K562 (cell line): ENCODE measurements at regions not wholly inside any gene's neighbourhood (a gene's known extent, or its start where the extent isn't known, plus 50 kb on each side); places are given as distances from the start of the nearest gene placed in this dataset.

ENCODE experiments used
- ATAC-seq: fragments of 200-7000 bp; cut with Tn5 transposase; 3 replicates; pipeline ENCODE4 v1.9.1; 2020; ENCODE audit warnings: moderate library complexity
- BruUV-seq: library from RNA; stranded (reverse); fragments of 400-500 nt; replicated peaks from 2 replicates; lab custom pipeline; 2021; lab: Mats Ljungman, UMichigan
- CTCF ChIA-PET: fragments of 300-600 bp; formaldehyde crosslinking; extraction: SDS; loops from one replicate; lab custom pipeline; 2021; ENCODE audit warnings: low intra/inter-chr PET ratio; lab: Yijun Ruan, JAX
- POLR2A ChIA-PET: fragments of 300-600, 350-650 bp; sonication (Branson Sonifier 250); formaldehyde crosslinking; extraction: SDS; loops from one replicate; lab custom pipeline; 2021; ENCODE audit warnings: antibody characterized with exemption, inconsistent platforms; lab: Yijun Ruan, JAX
- DNase-seq, 4 experiments: peaks; one replicate each; pipeline versions ENCODE4 v3.0.0 to v3.0.0-alpha.2; 2011 to 2018; ENCODE audit warnings: low spot score in 3 of 4, mixed read lengths in 3 of 4; ENCODE audit errors: extremely low read depth in 1 of 4
- FAIRE-seq: peaks from 2 replicates; lab custom pipeline; 2011; peaks lifted over from hg19 to GRCh38; lab: Jason Lieb, UNC
- H2AFZ ChIP-seq: 2 replicates; pipeline ENCODE4 v1.6.0; 2011; ENCODE audit warnings: low read depth, low read length, control low read depth, inconsistent platforms
- H3K27ac ChIP-seq: fragments of 200-600 bp; 3 replicates; pipeline ENCODE4 v1.8.0; 2011; ENCODE audit warnings: low read depth, mild to moderate bottlenecking, control low read depth, inconsistent platforms, low read length, moderate library complexity, mixed read lengths; ENCODE audit errors: extremely low read depth
- H3K27me3 ChIP-seq, 2 experiments: fragments of 300-600 bp in 1 of 2; 2 replicates in 1 of 2; 3 replicates in 1 of 2; pipeline versions ENCODE4 v1.6.0 to v1.8.0; 2011; ENCODE audit warnings: inconsistent platforms in 2 of 2, low read length in 2 of 2, mild to moderate bottlenecking in 1 of 2, mixed read lengths in 1 of 2, moderate library complexity in 1 of 2; ENCODE audit not compliant: control insufficient read depth in 2 of 2, insufficient read depth in 2 of 2
- H3K36me3 ChIP-seq: fragments of 300-600 bp; 3 replicates; pipeline ENCODE4 v1.8.0; 2011; ENCODE audit warnings: mild to moderate bottlenecking, low read length, inconsistent platforms; ENCODE audit not compliant: control insufficient read depth, insufficient read depth
- H3K4me1 ChIP-seq, 2 experiments: fragments of 200-600 bp in 1 of 2; replicated peaks in 1 of 2; 2 replicates in 1 of 2; 3 replicates in 1 of 2; pipeline versions ENCODE4 v1.5.1 to v1.8.0; 2011; ENCODE audit warnings: inconsistent platforms in 2 of 2, low read length in 2 of 2, mild to moderate bottlenecking in 1 of 2, mixed read lengths in 1 of 2, moderate library complexity in 1 of 2; ENCODE audit not compliant: control insufficient read depth in 2 of 2, insufficient read depth in 2 of 2
- H3K4me2 ChIP-seq: 2 replicates; pipeline ENCODE4 v1.6.1; 2011; ENCODE audit warnings: low read length, control low read depth, inconsistent platforms, mixed read lengths; ENCODE audit not compliant: insufficient read depth
- H3K4me3 ChIP-seq: fragments of 200-600 bp; sonication (generic), shearing (Covaris generic); 2 replicates; pipeline ENCODE4 v1.5.1; 2016; ENCODE audit warnings: control low read depth, inconsistent platforms
- H3K79me2 ChIP-seq: fragments of 200-600 bp; 3 replicates; pipeline ENCODE4 v1.8.0; 2011; ENCODE audit warnings: low read length, inconsistent platforms; ENCODE audit not compliant: control insufficient read depth, insufficient read depth
- H3K9ac ChIP-seq, 2 experiments: 2 replicates each; pipeline versions ENCODE4 v1.6.0 to v1.6.1; 2011; ENCODE audit warnings: low read depth in 2 of 2, low read length in 2 of 2, control low read depth in 1 of 2, inconsistent platforms in 1 of 2, mild to moderate bottlenecking in 1 of 2, mixed read lengths in 1 of 2; ENCODE audit not compliant: insufficient read depth in 1 of 2
- H3K9me1 ChIP-seq: one replicate; pipeline ENCODE4 v1.6.0; 2011; ENCODE audit warnings: inconsistent platforms, mild to moderate bottlenecking, low read length, moderate library complexity; ENCODE audit not compliant: control insufficient read depth, insufficient read depth
- H3K9me3 ChIP-seq: replicated peaks from 2 replicates; pipeline ENCODE4 v1.5.1; 2011; ENCODE audit warnings: low read depth, low read length, inconsistent platforms; ENCODE audit not compliant: control insufficient read depth, insufficient read depth
- H4K20me1 ChIP-seq: replicated peaks from 2 replicates; pipeline ENCODE4 v1.6.1; 2011; ENCODE audit warnings: low read length, inconsistent platforms, mixed read lengths; ENCODE audit not compliant: control insufficient read depth, insufficient read depth
- PATZ1 ChIP-seq: fragments of 250-450 bp; sonication (Bioruptor Pico); IDR thresholded peaks from 2 replicates; pipeline ENCODE4 v1.5.0; 2020; ENCODE audit warnings: mild to moderate bottlenecking, borderline replicate concordance
- SMC3 ChIP-seq: conservative IDR thresholded peaks from 2 replicates; pipeline ENCODE4 v1.6.1; 2011; ENCODE audit warnings: low read depth, low read length, improper control_type of control experiment; ENCODE audit not compliant: insufficient read depth
- ZNF778 ChIP-seq: fragments of 450-650 bp; formaldehyde crosslinking; IDR thresholded peaks from 2 replicates; pipeline ENCODE4 v1.4.0; 2020; ENCODE audit warnings: mild to moderate bottlenecking, moderate library complexity
- WGBS: fragments of 100-300 bp; shearing (Covaris generic); methylation state at CpG from one replicate; pipeline ENCODE4 v1.1.6; 2016; ENCODE audit warnings: low coverage, mixed read lengths; ENCODE audit not compliant: insufficient coverage; ENCODE audit errors: missing lambda C conversion rate; 5-methylcytosine and 5-hydroxymethylcytosine counted together
- in situ Hi-C: fragments of 300-500 bp; cut with MboI; formaldehyde crosslinking; loops from 4 replicates; pipeline ENCODE4 v1.15.0; 2018; ENCODE audit warnings: inconsistent platforms, mixed read lengths
- intact Hi-C: fragments of 100-400 bp; cut with micrococcal nuclease; formaldehyde crosslinking; loops from 2 replicates; pipeline ENCODE4 v1.14.2; 2022

GRCh38 chr16:48471435-48471834, 86.2 kb upstream of the SIAH1 start:
- TF ChIP-seq SMC3 (no peak), PATZ1 (CRISPR knock-in tag) (no peak), ZNF778 (CRISPR knock-in tag) (no peak)
- TF ChIP-seq, all 486 proteins: peak for 0
- CTCF ChIA-PET, result no interaction called here
- H3K4me1 ChIP-seq, result no peaks in the 10 kb centered on the region
- H3K79me2 ChIP-seq, result no peaks in the 10 kb centered on the region
- no peak overlapping the region for H3K4me3 ChIP-seq
- no peak; the same call in 2 of the 3 replicates for ATAC-seq
- no peaks in the 10 kb centered on the region for H3K9me1 ChIP-seq
- no peaks in the 10 kb centered on the region for H4K20me1 ChIP-seq
- 7% methylated on average over 4 of the region's 5 CpGs for WGBS
- no peak overlapping the region for H3K9ac ChIP-seq
- no peaks in the 10 kb centered on the region for H3K36me3 ChIP-seq
- no peaks in the 10 kb centered on the region for H3K9me3 ChIP-seq
- in situ Hi-C loops, result no loop called here
- no peak overlapping the region for H3K27ac ChIP-seq
- FAIRE-seq, result no peak
- POLR2A ChIA-PET, result interaction anchor here (1.0 kb wide), 1 partner anchor 39 kb away, joined by 3 read pairs; no protein-coding TSS in a partner anchor
- DNase-seq, result no peak
- no peak overlapping the region for H3K4me2 ChIP-seq
- intact Hi-C loops, result no loop called here
- BruUV-seq, result no TSS peak
- H3K27me3 ChIP-seq, result no peaks in the 10 kb centered on the region; a peak in 1 of 5 replicates
- H2AFZ ChIP-seq, result no peak overlapping the region
